Activated naive CD4-positive, alpha-beta T cell treated with Interleukin-2 at 50 U/mL for 16 hours (primary cell): ENCODE measurements at regions not wholly inside any gene's neighbourhood (a gene's known extent, or its start where the extent isn't known, plus 50 kb on each side); places are given as distances from the start of the nearest gene placed in this dataset.

Experiments used
- DNase-seq: peaks from one replicate; pipeline ENCODE4 v3.0.0-alpha.2; 2020

DNA sequence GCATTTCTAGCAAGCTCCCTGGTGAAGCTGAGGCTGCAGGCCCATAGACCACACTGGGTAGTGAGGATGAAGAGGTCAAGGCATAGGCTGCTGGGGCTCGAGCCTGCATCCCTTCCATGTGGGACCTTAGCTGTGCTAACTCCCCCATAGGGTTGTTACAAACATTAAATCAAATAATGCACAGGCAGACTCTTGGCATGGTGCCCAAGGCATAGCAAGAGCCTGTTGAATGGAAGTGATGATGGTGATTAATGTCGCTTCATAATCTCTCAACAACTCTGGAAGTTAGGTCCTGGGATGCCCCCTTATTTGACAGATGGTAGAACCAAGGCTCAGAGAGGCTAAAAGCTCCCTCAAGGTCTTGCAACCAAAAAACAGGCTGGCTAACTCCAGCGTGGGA, 283.9 kb upstream of the EEF2KMT start:
- no peak for DNase-seq

DNA sequence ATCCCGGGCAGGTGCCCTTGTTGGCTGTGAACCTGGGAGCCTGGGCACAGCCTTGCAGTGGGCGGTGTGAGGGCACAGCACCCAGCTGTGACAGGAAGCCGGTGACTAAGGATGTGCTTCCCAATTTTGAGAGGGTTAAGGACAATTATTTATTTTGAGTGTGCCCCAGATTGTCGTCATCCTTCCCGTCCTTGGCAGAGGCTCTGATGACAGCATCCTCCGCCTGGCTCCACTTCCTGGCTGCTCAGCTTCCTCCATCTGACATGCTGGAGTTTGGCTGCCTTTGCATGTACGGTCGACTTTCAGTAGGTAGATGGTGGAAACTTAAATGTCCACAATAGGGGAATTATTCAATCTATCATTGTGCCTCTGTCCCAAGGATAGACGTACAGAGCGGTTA, 282.4 kb upstream of the EEF2KMT start:
- no peak for DNase-seq

DNA sequence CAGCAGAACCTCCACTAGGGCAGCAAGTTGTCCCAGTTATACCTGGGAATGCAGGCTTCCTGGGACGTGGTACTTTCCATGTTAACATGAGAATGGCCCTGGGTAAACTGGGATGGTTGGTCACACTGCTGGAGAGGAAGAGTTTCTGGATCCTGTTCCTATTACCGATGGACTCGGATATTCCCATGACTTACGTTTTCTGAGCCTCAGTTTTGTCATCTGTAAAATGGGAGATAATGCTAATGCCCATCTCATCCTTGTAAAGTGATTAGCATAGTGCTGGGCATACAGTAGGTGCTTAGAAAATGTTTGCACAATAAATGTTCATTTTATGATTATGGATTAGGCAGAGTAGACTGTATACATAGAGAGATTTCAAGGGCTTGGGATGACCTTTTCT, 280.9 kb upstream of the EEF2KMT start:
- no peak for DNase-seq

DNA sequence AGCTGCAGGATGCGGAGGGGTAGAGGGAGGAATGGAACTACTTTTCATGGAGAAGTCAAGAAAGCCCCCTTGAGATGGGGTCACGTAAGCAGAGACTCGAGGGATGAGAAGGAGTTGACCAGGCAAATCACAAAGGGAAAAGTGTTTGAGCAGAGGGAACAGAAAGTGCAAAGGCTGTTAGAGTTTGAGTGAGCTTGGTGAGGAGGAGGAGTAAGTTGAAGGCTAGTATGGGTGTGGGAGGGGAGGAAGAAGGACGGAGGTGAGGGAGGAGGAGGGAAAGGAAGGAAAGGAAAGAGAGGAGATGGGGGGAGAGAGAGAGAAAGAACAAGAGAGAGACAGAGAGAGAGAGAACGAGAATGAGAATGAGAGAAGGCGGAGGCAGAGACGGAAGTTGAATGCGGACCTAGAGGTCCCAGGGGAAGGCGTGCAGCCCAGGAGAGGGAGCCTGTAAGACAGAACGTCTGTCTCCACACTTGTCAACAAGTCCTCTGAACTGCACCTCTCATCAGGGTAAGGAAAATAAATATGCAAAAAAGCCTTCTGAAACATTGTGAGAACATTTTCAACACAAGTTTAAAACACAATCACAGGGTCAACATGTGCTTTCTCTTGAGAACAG, 279.8 kb upstream of the EEF2KMT start:
- no peak for DNase-seq

DNA sequence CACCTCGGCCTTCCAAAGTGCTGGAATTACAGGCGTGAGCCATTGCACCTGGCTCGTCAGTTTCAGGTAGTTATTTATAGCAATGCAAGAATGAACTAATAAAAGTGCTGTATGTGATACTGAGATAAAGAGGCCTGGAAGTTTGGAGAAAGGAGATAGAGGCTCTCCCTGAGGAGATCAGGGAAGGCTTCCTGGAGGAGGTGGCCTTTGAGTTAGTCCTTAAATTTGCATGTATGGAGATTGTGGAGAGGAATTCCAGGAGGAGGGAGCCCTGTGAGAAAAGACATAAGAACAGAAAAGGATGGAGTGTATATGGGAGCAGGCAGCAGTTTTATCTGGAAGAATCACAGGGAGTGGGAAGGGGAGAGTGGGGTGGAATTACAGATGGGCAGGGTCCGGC, 276.6 kb upstream of the EEF2KMT start:
- no peak for DNase-seq

DNA sequence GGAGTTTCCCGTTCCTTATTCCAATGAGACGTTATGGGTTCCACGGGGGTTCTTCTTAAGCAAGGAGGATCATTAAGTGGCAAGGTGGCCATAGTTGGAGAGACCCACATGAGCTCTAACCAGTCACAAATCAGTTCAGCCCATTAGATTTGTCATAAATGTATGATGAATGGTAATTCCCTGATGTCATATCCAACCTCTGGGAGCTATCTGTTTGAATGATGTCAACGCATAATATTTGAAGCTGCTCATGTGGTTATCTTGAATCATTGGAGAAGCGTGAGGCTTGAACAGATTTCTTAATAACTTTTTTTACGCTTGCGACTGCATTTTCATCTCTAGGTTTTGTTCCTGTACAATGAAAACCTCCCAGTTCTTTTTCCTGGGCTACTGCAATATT, 270.4 kb upstream of the EEF2KMT start:
- DNase-seq: no peak

DNA sequence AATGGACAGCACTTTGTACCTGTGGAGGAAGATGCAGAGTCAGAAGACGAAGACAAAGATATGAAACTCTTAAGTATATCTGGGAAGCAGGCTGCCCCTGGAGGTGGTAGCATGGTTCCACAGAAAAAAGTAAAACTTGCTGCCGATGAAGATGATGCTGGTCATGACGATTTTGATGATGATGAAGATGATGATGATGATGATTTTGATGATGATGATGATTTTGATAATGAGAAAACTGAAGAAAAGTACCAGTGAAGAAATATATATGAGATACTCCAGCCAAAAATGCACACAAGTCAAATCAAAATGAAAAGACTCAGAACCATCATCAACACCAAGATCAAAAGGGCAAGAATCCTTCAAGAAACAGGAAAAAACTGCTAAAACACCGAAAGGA, 268.5 kb upstream of the EEF2KMT start:
- no peak for DNase-seq

DNA sequence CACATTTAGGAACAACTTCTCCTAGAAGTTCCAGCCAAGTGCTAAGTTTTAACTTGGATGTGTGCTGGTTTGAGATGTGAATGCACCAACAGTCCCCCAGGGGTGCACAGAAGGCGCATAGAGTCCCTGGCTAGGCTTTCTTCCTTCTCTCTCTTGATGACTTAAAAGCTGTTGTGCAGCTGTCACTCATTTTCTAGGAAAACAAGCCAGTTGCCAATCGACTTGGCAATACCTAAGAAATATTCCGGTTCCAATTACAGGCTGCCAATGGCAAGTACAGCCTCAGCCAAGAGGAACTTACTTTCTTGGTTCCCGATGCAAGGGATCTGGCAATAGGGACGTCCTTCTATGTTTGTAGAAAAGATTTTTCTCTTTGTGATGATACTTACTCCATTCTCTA, 266.6 kb upstream of the EEF2KMT start:
- no peak for DNase-seq

DNA sequence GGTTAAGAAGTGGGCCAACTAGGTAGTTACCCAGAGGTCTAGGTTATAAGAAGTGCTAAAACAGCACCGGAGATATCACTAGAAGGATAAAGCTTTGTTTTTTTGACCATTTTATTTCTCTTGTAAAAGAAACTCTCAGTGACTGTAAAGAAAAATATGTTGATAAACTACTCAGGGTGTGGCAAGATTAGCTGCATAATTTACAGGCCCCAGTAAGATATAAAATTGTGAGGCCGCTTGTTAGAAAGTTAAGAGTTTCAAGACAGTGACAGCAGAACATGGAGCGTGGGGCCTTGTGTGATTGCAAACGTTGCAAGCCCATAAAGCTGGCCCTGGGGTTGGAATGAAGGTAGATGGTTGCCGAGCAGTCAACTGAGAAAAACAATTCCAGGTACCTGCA, 263.7 kb upstream of the EEF2KMT start:
- no peak for DNase-seq

DNA sequence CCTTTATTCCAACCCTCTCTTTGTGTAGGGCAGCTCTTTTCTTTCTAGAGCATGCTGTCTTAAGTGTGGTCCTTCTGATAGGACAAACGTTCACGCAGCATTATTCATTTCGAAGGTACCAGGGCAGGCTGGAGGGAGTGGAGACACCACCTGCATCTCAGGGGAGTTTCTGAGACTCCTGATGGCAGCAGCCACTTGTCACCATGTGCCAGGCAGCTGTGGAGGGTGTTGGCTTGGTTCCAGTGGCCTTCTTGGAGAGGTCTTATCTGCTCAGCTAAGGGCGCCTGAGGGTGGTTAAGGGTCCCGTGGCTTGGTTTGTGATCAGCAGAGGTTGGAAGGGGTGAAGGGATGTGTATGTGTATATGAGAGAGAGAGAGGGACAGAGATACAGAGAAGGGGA, 257.1 kb upstream of the EEF2KMT start:
- DNase-seq: no peak

DNA sequence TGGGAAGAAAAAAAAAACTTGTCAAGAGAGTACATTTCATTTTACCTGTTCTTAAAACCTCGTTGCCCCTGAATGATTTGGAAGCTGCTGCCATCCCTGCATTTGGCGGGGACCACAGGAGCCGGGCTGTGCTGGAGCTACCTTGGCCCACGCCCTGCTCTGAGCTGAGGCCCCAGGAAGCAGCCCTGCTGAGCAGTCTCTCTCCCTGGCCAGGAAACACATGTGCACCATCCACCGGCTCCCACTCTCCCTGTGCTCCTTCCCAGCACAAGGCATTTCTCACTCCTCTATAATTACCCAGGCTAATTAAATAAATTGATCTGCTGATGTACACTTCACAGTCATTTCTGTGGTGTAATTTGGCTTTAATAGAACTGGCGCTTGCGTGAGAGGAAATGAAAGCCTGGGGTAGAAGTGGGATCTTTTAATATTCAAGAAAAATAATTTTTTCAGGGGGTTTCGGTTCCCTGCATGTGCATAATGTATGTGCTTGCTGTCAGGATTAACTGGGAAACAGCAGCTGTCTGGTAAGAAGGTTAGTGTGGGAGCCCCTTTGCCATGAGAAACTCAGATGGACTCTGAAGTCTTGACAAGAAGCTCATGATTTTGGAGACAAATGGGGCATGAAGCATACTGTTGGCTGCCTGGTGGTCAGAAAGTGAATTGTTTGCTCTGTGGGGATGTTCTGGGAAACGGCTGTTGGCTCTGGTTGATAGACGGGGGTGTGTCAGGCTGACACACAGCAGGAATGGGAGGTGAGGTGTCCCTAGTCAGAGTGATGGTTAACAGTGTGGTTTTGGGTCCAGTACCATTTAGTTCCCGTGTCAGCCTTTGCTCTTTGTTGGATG, 252.3 kb upstream of the EEF2KMT start:
- no peak for DNase-seq

DNA sequence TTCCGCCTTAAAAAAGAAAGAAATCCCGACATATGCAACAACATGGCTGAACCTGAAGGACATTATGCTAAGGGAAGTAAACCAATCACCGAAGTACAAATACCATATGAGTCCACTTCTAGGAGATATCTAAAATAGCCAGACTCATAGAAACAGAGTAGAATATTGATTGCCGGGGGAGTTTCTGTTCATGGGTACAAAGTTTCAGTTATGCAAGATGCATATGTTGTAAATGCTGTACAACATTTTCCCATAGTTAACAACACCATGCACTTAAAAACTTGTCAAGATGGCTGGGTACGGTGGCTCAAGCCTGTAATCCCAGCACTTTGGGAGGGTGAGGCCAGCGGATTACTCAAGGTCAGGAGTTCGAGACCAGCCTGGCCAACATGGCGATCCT, 251.5 kb upstream of the EEF2KMT start:
- DNase-seq: no peak

DNA sequence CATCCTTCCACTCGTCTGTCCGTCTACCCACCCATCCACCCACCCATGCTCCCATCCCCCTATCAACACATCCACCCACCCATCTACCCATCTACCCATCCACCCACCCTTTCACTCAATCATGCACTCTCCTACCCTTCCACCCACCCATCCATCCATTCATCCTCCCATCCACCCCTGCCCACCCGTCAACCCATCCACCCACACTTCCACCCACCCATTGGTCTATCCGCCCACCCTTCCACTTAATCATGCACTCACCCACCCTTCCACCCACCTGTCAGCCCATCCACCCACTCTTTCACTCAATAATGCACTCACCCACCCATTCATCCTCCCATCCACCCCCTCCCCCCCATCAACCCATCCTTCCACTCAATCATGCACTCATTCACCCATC, 250.0 kb upstream of the EEF2KMT start:
- DNase-seq: no peak

DNA sequence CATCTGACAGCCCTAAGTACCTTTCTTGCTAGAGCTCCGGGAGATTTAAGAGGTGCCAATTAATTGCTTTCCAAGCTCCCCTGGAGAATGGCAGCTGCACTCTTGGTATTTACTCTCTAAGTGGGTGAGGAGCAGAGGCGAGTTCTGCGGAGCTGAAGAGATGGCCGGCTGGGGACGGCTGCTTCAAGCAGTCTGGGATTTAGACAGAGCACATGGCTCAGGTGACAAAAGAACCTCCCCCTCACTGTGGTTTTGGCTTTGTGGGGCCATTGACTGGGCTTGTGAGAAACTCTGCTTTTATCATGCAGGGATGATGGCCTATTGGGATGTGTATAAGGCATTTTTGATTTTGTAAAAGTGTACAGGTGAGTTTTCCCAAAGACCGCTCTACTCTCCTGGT, 239.3 kb upstream of the EEF2KMT start:
- DNase-seq: no peak

DNA sequence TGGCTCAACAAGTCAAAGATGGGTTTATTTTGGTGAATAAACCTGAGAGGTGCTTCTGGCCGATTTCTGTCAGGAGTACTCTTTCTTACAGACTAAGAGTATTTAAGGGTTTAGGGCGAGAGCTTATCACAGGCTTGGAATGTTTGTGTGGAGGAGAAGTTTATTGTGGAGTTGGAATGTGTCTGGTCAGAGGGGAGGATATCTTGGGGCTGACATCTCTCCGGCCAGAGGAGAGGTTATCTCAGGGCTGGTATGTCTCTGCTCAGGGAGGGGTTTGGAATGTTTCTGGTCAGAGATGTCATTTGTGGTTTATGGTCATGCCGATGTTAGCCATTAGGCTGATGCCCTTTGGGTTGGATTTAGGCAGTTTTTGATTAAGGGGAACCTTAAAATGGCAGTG, 236.4 kb upstream of the EEF2KMT start:
- DNase-seq: no peak

DNA sequence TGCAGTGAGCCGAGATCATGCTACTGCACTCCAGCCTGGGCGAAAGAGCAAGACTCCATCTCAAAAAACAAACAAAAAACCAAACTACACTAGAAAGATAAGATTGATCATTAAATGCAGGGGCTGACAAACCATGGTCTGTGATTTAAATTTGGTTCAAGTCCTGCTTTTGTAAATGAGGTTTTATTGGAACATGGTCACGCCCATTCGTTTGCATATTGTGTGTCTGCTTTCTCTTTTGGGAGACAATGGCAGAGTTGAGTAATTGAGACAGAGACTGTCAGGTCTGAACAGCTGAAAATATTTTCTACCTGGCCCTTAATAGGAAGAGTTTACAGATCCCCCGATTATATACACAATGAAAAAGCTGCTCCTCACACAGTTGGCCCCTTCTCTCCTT, 235.5 kb upstream of the EEF2KMT start:
- DNase-seq: no peak

DNA sequence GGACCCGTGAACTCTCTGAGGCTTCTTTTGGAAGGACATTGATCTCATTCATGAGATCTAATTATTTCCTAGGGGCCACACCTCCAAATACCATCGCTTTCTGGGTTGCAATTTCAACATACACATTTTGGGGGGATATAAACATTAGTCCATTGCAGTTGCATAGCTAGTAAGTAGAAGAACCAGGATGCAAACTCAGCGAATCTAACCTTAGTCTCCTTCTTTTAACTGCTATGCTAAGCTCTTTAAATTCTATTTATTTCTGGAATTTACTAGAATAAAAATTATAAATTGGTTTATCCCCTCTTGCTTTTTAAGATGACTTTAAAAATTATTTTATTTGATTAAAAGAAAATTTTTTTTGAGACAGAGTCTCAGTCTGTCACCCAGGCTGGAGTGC, 232.5 kb upstream of the EEF2KMT start:
- DNase-seq: no peak

DNA sequence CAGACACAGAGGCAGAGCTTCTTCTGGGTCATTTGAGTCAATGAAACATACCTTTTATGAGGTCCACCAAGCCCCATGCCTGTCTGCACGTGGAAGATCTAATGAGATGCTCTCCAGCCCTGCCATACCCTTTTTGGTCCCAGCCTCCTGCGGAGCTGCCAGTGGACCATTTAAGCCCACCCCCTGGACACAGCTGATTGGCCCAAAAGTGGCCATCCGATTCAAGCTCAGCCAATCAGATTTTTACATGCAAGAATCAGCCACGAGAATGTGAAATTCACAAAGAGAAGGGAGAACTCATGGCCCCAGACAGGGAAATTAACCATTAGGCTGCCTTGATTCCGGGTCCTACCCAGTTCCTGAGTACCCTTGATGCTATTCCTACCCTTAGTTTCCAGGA, 231.0 kb upstream of the EEF2KMT start:
- DNase-seq: no peak

DNA sequence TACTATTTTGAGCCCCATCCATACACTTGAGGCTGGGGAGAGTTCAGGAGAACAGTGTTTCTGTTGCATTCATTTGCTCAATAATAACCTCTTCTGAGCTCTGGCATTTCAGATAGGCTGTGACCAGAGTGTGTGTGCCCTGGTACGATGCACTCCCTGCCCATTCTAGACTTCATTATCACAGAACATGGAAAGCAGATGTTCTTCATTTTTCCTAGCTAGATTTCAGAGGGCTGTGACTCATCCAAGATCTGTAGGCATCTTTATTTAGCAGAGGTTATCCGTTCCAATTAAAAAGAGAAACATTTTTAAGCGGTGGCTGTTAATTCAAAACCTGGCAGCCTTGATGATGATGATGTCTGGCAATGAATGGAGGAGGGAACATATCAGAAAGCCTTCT, 228.8 kb upstream of the EEF2KMT start:
- no peak for DNase-seq

DNA sequence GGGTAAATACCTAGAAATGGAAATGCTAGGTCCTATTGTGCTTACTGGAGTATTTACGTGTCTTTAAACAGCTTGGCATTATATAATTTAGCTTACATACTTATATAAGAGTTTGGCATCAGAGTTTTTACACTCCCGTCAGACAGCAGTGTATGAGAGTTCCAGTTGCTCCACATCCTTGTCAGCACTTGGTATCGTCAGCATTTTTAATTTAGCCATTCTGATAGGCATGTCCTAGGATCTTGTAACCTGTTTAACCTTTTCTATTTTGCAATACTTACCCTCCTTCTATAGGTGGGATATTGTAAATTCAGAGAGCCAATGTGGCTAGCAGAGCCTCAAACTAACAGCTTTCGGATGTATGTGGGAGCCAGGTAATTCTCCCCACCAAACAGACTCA, 228.3 kb upstream of the EEF2KMT start:
- no peak for DNase-seq

DNA sequence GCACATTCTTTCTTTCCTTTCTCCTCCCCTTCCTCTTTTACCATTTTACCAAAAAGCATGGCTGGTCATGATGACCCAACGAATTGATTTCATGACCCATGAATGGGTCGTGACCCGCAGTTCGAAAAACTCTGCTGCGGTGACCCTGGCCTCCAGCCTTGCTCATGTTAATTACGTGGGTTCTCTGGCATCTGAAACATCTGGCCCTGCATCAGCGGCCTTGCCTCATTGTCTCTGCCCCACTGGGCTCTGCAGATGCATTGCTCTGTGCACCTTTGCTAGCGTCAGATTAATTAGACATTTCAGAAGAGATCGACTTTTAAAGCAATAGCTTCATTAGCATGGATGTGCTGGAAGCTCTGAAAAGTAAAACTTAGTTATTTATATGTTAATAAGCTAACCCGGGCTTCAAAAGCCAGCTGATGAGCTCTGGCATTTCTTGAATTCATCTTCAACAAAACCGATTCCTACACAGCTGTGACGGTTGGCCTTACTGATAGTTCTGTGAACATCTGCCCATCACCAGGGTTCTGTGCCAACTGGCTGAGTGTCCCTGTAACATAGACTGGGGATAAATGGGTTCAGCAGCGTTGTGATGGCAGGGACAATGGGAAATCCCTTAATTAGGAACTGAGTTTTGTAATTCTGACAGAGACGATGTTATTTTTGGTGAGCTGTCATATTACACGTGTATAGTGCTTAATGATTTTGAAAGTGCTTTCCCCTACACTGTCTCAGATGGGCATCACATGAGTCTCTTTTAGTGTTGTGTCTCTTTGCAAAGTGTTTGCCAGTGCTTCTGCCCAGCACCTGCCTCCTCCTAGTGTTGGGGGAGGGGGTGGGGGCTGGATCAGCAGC, 225.9 kb upstream of the EEF2KMT start:
- DNase-seq: no peak

DNA sequence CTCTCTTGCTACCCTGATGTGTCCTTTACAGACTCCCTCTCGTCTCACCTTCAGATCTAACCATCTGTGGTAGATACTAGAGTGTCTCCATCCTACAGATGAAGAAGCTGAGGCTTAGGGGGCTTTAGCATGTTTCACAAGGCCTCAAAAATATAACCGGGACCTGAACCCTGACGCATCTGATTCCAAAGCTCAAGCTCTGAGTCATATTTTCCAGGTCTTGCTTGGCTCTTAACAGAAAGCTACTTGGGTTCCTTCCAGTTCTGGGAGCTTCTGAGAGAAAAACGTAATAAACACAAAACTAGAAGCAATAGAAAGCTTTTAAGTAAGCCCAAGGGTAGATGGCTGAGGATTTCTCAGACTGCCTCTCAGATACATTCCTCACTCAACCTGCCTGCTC, 224.3 kb upstream of the EEF2KMT start:
- DNase-seq: no peak

DNA sequence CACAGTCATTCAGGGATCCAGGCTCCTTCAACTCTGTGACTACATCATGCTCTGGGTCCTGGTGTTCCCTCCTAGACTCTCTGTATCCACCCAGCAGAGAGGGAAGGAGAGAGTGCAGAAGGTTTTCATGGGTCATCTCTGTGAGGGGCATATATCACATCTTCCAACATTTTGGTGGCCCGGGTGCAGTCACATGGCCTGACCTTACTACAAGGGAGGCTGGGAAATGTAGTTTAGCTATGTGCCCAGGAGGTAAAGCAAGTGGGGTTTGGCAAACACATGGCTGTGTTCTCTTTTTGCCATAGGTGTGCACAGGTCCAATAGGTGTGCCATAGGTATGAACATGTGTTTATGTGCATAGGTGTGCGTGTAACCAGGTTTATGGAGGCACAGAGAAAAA, 222.2 kb upstream of the EEF2KMT start:
- no peak for DNase-seq

DNA sequence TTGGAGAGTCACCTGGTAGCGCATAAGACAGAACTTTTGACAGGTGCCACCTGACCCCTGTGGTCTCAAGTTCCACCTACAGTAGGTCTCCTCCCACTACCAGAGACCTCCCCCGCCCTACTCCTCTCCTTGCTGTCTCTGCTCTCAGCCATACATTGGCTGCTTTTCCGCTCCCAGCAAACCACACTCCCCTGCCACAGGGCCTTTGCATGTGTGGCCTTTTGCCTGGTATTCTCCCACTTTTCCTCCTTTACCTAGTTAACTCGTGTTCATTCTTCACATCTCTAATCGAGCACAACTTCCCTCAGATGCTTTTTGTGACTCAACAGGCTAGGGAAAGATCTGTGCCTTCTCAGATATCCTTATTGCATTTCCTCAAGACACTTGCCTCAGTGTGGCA, 218.3 kb upstream of the EEF2KMT start:
- DNase-seq: no peak
